Fibroblast of the aortic adventitia (primary cell): ENCODE measurements at regions not wholly inside any gene's neighbourhood (a gene's known extent, or its start where the extent isn't known, plus 50 kb on each side); places are given as distances from the start of the nearest gene placed in this dataset.

Source experiments
- DNase-seq: peaks from one replicate; pipeline ENCODE4 v3.0.0-alpha.2; 2010; ENCODE audit warnings: low read depth
- H3K4me3 ChIP-seq: 2 replicates; pipeline ENCODE4 v1.5.1; 2011; ENCODE audit warnings: low read depth, mild to moderate bottlenecking, control low read depth, low read length, moderate library complexity
- CTCF ChIP-seq: IDR thresholded peaks from 2 replicates; pipeline ENCODE4 v1.5.1; 2011; ENCODE audit warnings: mild to moderate bottlenecking, low read length, control low read depth, inconsistent platforms; ENCODE audit not compliant: insufficient read depth

- peak; percentile 74 for TF ChIP-seq CTCF
- no peak overlapping the region for H3K4me3 ChIP-seq
- DNase-seq = peak; percentile 24
These were observed 141.1 kb downstream of the RCN1 start for GRCh38 chr11:32231909-32232493.

GRCh38 chr11:32232516-32232915 is 141.6 kb downstream of the RCN1 start:
- no peak for DNase-seq
- TF ChIP-seq CTCF = no peak
- H3K4me3 ChIP-seq = no peak overlapping the region

GRCh38 chr11:32233276-32233675 is 142.4 kb downstream of the RCN1 start:
- no peak for DNase-seq
- no peak for TF ChIP-seq CTCF
- H3K4me3 ChIP-seq = no peak overlapping the region

- no peak for DNase-seq
- no peak overlapping the region for H3K4me3 ChIP-seq
- TF ChIP-seq CTCF = no peak
These were observed 143.1 kb downstream of the RCN1 start for GRCh38 chr11:32233928-32234327.

- no peak for DNase-seq
- TF ChIP-seq CTCF = no peak
These were observed 153.6 kb downstream of the RCN1 start for GRCh38 chr11:32244453-32244852.

GRCh38 chr11:32253706-32254105 is 162.8 kb downstream of the RCN1 start:
- TF ChIP-seq CTCF = no peak
- DNase-seq = no peak
- no peak overlapping the region for H3K4me3 ChIP-seq

More at GRCh38 chr11:32244453-32244852, 153.6 kb downstream of the RCN1 start:
- H3K4me3 ChIP-seq = no peak overlapping the region

GRCh38 chr11:32255841-32256240 is 165.0 kb downstream of the RCN1 start:
- TF ChIP-seq CTCF = no peak
- no peak overlapping the region for H3K4me3 ChIP-seq
- no peak for DNase-seq
